Rectal smooth muscle tissue (tissue), 1 donor: ENCODE measurements at regions not wholly inside any gene's neighbourhood (a gene's known extent, or its start where the extent isn't known, plus 50 kb on each side); places are given as distances from the start of the nearest gene placed in this dataset.
"Not testable (repeated sequence)": the region's sequence is repeated elsewhere in the genome, so short reads cannot be mapped to it uniquely, and the experiment has no call there.

Source experiments
- H3K27ac ChIP-seq: one replicate; pipeline ENCODE4 v1.7.0; 2013; ENCODE audit warnings: low read depth, low read length, inconsistent platforms
- H3K27me3 ChIP-seq: one replicate; pipeline ENCODE4 v1.7.0; 2013; ENCODE audit warnings: low read length; ENCODE audit not compliant: control insufficient read depth, insufficient read depth
- H3K36me3 ChIP-seq: one replicate; pipeline ENCODE4 v1.7.0; 2013; ENCODE audit warnings: low read length; ENCODE audit not compliant: control insufficient read depth, insufficient read depth
- H3K4me1 ChIP-seq: one replicate; pipeline ENCODE4 v1.7.0; 2013; ENCODE audit warnings: low read length; ENCODE audit not compliant: control insufficient read depth, insufficient read depth
- H3K4me3 ChIP-seq: one replicate; pipeline ENCODE4 v1.7.0; 2013; ENCODE audit warnings: low read length
- H3K9ac ChIP-seq: one replicate; pipeline ENCODE4 v1.7.0; 2013; ENCODE audit warnings: low read length

- H3K9ac ChIP-seq, result no peak overlapping the region
These were observed 480.8 kb upstream of the JARID2 start for GRCh38 chr6:14765106-14765505.

GRCh38 chr6:14765721-14766390, 480.0 kb upstream of the JARID2 start:
- Histone ChIP-seq H3K4me3 (no peak overlapping the region), H3K27me3 (no peaks in the 10 kb centered on the region), H3K4me1 (no peaks in the 10 kb centered on the region), H3K27ac (no peak overlapping the region), H3K9ac (no peak overlapping the region), H3K36me3 (no peaks in the 10 kb centered on the region)

More at GRCh38 chr6:14765106-14765505, 480.8 kb upstream of the JARID2 start:
- H3K4me1 ChIP-seq, result no peaks in the 10 kb centered on the region
- H3K36me3 ChIP-seq, result no peaks in the 10 kb centered on the region
- no peak overlapping the region for H3K4me3 ChIP-seq
- no peak overlapping the region for H3K27ac ChIP-seq
- no peaks in the 10 kb centered on the region for H3K27me3 ChIP-seq

DNA sequence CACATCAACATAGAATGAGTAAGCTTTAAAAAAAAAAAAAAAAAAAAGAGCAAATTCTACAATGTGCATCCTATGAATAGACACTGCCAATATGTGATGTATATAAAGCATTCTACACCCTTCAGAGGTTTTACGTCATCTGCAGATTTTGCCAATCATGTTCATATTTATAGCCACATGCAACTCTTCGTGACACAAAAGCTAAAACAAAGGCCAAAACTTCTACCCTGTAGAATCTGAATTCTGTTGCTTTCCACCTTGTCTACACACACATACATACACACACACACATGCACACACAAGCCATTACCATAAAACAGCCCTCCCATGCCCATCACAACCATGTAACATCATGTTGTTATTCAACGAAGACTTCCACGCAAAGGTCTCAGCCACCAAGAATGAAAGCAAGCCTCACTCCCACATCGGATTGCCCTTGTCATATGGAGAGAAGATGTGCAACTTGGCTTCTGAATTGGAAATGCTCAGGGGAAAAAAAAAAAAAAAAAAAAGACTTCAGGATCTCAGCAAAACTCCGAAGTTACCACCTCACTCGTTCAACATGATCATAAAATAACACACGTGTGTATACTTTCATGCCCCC, 479.4 kb upstream of the JARID2 start:
- H3K36me3 ChIP-seq, result no peaks in the 10 kb centered on the region
- H3K27me3 ChIP-seq, result no peaks in the 10 kb centered on the region
- H3K9ac ChIP-seq, result no peak overlapping the region
- H3K4me3 ChIP-seq, result no peak overlapping the region
- H3K4me1 ChIP-seq, result no peaks in the 10 kb centered on the region
- H3K27ac ChIP-seq, result no peak overlapping the region

DNA sequence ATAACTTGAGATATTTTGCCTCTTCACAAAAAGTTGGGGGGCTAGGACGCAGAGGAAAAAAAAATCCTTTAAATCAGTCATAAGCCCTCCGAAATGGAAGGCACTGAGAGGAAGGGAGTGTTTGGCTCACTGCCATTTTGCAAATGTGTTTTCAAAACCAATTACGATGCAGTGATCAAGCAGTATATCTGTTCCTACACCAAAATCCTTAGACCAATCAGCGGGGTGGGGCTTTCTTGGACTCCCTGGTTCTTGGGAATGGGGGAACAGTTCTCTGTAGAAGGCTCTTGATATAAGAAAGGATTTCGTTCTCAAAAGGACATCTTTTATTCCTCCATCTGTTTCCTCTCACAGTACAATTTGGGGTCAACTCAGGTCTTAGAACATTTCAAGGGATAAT, 478.6 kb upstream of the JARID2 start:
- H3K27me3 ChIP-seq, result no peaks in the 10 kb centered on the region
- H3K36me3 ChIP-seq, result no peaks in the 10 kb centered on the region
- H3K4me1 ChIP-seq, result no peaks in the 10 kb centered on the region
- no peak overlapping the region for H3K27ac ChIP-seq
- H3K4me3 ChIP-seq, result no peak overlapping the region
- H3K9ac ChIP-seq, result no peak overlapping the region

DNA sequence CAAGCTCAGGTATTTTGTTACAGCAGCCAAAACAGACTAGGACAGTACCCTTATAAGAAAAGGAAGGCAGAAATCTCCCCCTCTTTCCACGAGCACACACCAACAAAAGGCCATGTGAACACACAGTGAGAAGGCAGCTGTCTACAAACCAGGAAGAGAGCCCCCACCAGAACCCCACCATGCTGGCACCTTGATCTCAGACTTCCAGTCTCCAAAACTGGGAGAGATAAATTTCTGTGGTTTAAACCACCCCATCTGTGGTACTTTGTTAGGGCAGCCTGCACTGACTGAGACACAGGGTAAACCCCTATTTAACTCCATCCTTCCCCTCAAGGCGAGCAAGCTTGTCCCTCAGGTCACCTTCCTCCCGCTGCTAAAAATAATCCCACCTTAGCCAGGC, 475.8 kb upstream of the JARID2 start:
- H3K4me1 ChIP-seq, result no peaks in the 10 kb centered on the region
- no peaks in the 10 kb centered on the region for H3K27me3 ChIP-seq
- H3K9ac ChIP-seq, result no peak overlapping the region
- H3K27ac ChIP-seq, result no peak overlapping the region
- H3K4me3 ChIP-seq, result no peak overlapping the region
- H3K36me3 ChIP-seq, result no peaks in the 10 kb centered on the region

DNA sequence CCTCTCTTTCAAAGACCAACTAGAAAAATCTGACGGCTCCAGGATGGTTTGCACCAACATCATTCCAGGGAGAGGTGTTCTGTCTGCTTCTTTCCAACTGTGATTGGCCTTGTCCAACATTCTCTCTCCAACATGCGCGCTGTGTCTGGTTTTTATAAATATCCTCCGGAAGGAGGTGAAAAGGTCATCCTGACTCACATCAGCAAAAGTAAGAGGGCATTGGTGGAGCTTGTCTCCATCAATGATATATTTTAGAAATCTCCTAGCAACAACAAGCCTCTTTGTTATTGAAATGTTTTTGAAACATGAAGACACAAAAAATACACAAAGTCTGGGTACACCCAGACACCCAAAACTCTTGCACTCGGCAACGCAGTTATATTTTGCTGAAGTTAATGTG, 475.3 kb upstream of the JARID2 start:
- H3K36me3 ChIP-seq, result no peaks in the 10 kb centered on the region
- H3K9ac ChIP-seq, result no peak overlapping the region
- H3K4me1 ChIP-seq, result no peaks in the 10 kb centered on the region
- no peaks in the 10 kb centered on the region for H3K27me3 ChIP-seq
- H3K4me3 ChIP-seq, result no peak overlapping the region
- no peak overlapping the region for H3K27ac ChIP-seq

- Histone ChIP-seq H3K4me1 (no peaks in the 10 kb centered on the region), H3K27me3 (no peaks in the 10 kb centered on the region), H3K36me3 (no peaks in the 10 kb centered on the region), H3K9ac (no peak overlapping the region), H3K27ac (no peak overlapping the region), H3K4me3 (no peak overlapping the region)
These were observed 474.9 kb upstream of the JARID2 start for GRCh38 chr6:14771016-14771415.

- H3K27ac ChIP-seq, result no peak overlapping the region
- no peak overlapping the region for H3K4me3 ChIP-seq
- no peak overlapping the region for H3K9ac ChIP-seq
- no peaks in the 10 kb centered on the region for H3K4me1 ChIP-seq
- H3K27me3 ChIP-seq, result no peaks in the 10 kb centered on the region
- H3K36me3 ChIP-seq, result no peaks in the 10 kb centered on the region
These were observed 473.7 kb upstream of the JARID2 start for GRCh38 chr6:14772188-14772587.

GRCh38 chr6:14775528-14775927, 470.3 kb upstream of the JARID2 start:
- Histone ChIP-seq H3K4me1 (no peaks in the 10 kb centered on the region), H3K36me3 (no peaks in the 10 kb centered on the region), H3K27me3 (no peaks in the 10 kb centered on the region), H3K27ac (no peak overlapping the region), H3K9ac (no peak overlapping the region), H3K4me3 (no peak overlapping the region)

- no peaks in the 10 kb centered on the region for H3K4me1 ChIP-seq
- H3K27ac ChIP-seq, result no peak overlapping the region
- no peaks in the 10 kb centered on the region for H3K27me3 ChIP-seq
- no peak overlapping the region for H3K9ac ChIP-seq
- no peak overlapping the region for H3K4me3 ChIP-seq
- no peaks in the 10 kb centered on the region for H3K36me3 ChIP-seq
These were observed 469.6 kb upstream of the JARID2 start for GRCh38 chr6:14776307-14776706.

GRCh38 chr6:14781772-14782525, 463.9 kb upstream of the JARID2 start:
- H3K27me3 ChIP-seq, result no peaks in the 10 kb centered on the region
- H3K4me3 ChIP-seq, result no peak overlapping the region
- H3K9ac ChIP-seq, result no peak overlapping the region
- H3K36me3 ChIP-seq, result no peaks in the 10 kb centered on the region
- no peaks in the 10 kb centered on the region for H3K4me1 ChIP-seq
- no peak overlapping the region for H3K27ac ChIP-seq

- not testable (repeated sequence) for H3K27me3 ChIP-seq, H3K9ac ChIP-seq, H3K36me3 ChIP-seq, H3K27ac ChIP-seq, H3K4me1 ChIP-seq, H3K4me3 ChIP-seq
These were observed 462.9 kb upstream of the JARID2 start for GRCh38 chr6:14782921-14783464.
